ENCODE measurements at regions not wholly inside any gene's neighbourhood (a gene's known extent, or its start where the extent isn't known, plus 50 kb on each side); places are given as distances from the start of the nearest gene placed in this dataset.

DNA sequence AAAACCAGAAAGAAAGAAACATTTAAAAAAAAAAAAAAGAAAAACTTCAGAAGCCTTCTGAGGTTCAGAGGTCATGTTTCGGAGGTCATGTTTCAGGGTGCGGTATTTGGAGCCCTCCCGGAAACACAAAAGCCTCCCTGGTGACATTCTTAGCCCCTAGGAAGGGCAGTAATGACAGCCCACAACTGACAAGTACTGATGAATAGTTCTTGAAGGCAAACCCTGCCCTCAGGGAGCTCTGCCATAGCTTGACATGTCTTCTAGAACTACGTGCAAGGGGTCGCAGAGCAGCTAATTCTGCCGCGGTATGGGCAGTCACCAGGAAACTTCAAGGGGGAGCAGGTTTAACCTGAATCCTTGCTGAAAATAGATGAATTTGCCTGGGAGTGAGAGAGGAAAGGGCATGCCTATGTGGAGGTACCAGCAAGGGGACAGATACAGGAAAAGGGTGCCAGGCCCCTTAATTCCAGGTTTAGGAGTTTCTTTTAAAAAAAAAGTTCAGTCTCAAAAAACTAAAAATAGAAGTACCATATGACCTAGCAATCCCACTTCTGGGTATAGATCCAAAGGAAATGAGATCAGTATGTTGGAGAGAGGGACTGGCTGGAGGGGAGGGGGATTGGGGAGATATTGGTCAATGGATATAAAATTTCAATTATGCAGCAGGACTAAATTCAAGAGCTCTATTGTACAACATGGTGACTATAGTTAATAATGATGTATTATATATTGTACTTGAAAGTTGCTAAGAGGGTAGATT, 98.4 kb downstream of the C9orf152 start:
- DNase-seq (ENCODE audit: insufficient read length, low spot score) (no peak), FAIRE-seq (no peak)

DNA sequence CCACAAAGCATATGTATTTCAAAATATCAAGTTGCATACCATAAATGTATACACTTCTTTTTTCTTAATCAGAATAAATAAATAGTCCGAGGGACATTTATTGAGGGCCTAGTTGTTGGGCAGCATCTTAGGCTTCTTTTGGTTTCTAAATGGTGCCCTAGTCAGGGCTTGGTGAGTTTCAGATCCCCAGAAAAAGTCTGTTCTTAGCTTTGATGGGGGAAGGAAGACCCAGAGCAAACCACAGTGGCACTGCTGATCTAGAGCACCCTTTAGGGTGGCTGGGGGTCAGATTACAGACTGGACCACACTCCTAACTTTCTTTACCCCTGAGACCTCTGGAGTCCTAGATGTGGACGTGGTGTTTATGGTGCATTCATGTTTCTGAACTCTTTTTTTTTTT, 97.8 kb downstream of the C9orf152 start:
- FAIRE-seq (no peak), DNase-seq (ENCODE audit: insufficient read length, low spot score) (no peak)

DNA sequence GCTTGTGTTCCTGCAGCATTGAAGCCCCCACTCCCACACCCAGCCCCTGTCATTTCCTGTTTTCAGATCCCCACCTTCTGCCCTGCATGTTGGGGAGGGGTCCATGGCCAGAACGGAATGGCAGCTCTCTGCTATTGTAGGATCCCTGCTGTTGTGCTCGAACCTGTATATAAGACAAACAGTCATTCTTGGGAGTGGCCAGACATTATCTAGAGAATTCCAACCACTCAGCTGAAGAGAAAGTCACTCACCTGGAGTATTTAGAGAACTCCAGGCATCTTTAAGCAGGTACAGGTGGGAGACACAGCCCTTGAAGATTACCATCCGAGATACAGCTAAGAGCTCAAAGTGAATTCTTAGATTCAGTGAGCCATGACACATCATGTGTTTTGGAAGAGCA, 96.1 kb downstream of the C9orf152 start:
- FAIRE-seq (no peak), DNase-seq (ENCODE audit: insufficient read length, low spot score) (no peak)

DNA sequence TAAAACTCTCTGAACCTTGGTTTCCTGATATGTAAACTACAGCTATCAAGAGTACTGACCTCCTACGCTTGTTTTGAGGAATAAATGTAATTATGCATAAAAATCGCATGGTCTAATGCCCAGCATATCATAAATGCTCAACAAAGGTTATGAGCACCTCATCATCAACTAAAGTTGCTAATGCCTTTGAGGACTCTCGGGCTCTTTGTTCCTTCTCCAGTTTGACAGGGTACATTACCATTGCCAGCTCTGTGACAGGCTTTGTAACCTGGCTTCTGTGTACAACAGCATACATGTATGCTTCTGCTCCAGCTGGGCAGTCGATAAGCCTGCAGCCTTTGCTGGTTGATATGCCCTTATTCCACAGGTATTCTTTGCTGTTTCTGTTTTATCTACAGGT, 95.2 kb downstream of the C9orf152 start:
- no peak for DNase-seq (ENCODE audit: insufficient read length, low spot score)
- FAIRE-seq = no peak

- DNase-seq (ENCODE audit: insufficient read length, low spot score) (no peak), FAIRE-seq (no peak)
These were observed 93.7 kb downstream of the C9orf152 start for GRCh38 chr9:110114086-110114858.

DNA sequence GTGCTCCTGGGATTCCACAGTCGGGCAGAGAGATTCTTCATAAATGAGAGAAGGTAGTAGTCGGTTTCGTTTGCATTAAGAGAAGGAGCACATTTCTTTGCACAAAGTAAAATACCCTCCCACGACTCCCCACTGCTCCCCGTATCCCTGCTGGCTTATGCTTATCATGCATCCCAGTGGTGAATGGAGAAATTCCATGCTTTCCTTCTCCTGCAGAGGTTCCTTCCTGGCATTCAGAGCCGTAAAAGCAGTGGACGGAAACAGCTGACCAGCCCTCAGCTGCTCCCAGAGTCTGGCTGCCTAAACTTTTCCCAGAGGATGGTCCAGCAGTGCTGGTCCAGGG, 93.1 kb downstream of the C9orf152 start:
- DNase-seq (ENCODE audit: insufficient read length, low spot score) = no peak
- FAIRE-seq = peak; percentile 40

DNA sequence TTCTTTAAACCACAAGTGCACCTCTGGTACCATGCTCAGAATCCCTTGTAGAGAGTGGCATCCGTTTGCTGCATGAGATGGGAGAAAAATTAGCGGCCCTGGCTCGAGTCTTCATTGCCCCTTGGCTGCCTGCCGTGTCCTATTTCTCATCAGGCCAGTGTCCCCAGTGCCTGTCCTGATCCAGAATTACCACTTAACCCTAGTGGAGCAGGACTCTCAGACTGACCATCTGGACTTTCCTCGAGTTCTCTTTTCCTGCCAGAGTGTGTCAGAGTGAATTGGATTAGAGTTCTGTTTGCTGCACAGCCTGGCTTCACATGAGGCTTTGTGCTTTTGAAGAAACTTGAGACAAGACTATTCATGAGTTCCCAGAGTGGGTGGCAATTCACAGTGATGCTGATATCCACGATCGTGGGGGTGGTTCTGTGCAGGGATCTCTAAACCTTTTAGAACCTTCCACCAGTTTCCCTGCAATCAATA, 92.6 kb downstream of the C9orf152 start:
- FAIRE-seq (no peak), DNase-seq (ENCODE audit: insufficient read length, low spot score) (no peak)

DNA sequence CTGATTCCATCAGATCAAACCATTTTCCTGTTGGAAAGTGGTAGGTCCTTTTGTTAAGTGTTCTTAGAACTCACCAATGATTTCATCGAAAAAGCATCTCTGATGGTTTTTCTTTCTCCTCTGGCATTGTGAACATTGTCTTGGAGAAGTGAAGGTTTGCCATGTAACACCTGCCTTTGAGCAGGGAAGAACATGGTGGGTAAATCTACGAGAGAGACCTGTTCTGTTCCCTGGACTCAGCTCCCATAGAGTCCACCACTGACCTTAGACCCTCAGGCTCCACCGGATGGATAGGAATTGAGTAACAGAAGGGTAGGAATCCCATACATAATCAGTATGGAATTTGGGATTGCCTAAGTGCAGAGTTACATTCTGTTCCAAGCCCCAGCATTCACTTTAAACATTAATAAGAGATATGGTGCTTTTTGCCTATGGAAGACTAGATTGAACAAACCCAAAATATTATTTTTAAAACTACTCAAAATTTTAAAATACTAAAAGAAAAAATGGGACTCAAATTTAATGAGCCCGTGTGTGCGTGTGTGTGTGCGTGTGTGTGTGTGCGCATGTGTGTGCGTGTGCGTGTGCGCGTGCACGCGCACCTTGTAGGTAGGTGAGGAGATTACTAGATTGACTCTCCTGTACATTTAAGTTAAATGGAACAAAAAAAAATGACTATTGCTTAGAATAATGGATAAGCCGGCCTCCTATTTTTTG, 92.0 kb downstream of the C9orf152 start:
- DNase-seq (ENCODE audit: insufficient read length, low spot score) (peak; percentile 79), FAIRE-seq (peak; percentile 77)

- DNase-seq (ENCODE audit: insufficient read length, low spot score) (peak; percentile 81), FAIRE-seq (peak; percentile 40)
These were observed 91.4 kb downstream of the C9orf152 start for GRCh38 chr9:110116543-110116885.

DNA sequence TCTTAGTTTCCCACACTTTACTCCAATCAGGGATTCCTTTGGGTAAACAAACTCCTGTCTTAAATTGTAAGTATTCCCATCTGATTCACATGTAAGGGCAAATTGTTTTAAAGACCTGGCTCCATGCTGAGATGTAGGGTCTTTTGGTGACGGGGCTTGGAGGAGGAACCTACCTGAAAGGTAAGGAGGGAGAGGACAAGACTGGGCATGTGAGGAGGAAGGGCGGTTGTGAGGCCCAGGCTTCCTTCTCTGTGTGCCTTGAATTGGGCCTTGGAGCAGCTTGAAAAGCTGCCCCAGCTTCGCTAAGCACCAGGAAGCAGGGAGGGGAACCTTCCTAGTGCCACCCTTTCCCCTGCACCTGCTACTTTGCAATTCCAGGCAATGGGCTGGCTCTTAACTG, 86.8 kb downstream of the C9orf152 start:
- FAIRE-seq (no peak), DNase-seq (ENCODE audit: insufficient read length, low spot score) (no peak)

- DNase-seq (ENCODE audit: insufficient read length, low spot score) = no peak
- FAIRE-seq = no peak
These were observed 84.4 kb downstream of the C9orf152 start for GRCh38 chr9:110123341-110124095.

GRCh38 chr9:110124439-110124838, 83.5 kb downstream of the C9orf152 start:
- no peak for DNase-seq (ENCODE audit: insufficient read length, low spot score)
- FAIRE-seq = no peak

- FAIRE-seq = no peak
- no peak for DNase-seq (ENCODE audit: insufficient read length, low spot score)
These were observed 82.7 kb downstream of the C9orf152 start for GRCh38 chr9:110125207-110125751.

DNA sequence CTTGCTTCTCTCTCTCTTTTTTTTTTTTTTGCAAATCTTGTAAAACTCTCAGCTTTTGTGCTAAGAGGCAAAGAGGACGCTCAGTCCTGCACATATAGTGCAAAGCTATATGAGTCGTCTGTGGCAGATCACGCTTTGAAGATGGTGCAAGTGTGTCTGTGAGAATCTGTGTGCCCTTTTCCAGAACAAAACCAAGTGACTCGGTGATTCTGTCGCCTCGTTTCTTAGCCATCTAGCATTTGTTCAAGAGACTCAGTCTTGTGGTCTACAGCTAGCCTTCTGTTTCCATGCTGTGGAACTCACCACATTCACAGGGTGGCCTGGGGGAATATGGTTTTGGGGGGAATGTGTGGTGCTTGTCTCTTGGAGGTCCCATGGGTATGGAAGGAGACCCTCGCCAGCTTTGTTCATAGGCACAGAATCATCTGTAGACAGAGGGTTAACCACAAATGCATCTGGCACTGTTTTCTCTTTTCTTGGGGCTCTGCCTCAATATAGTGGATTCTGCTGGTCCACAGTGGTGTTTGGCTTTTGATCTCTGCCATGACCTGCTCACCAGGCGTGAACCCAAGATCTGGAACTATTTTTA, 82.1 kb downstream of the C9orf152 start:
- FAIRE-seq (no peak), DNase-seq (ENCODE audit: insufficient read length, low spot score) (no peak)

DNA sequence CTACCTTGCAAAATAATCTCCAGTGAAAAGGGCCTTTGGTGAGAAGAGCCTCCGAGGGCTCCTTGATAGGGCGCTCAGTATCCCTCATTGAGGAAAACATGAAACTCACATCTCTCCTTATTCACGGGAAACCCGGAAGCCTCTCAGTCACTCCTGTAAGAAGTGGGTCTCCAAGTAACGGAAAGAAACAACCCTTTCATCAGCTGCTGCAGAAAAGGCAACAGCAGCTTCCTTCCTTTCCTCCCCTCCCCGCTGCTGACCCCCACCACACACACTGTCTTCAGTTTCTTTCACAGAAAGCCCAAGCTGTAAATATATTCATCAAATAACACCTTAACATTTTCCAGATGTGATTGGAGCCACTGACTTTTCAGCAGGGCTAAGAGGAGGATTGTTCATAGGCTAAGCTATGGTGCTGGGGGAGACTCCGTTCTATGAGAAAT, 81.4 kb downstream of the C9orf152 start:
- FAIRE-seq (no peak), DNase-seq (ENCODE audit: insufficient read length, low spot score) (no peak)

GRCh38 chr9:110126986-110127864, 80.7 kb downstream of the C9orf152 start:
- DNase-seq (ENCODE audit: insufficient read length, low spot score) (peak; percentile 55), FAIRE-seq (no peak)

- FAIRE-seq = no peak
These were observed 79.2 kb downstream of the C9orf152 start for GRCh38 chr9:110128664-110129329.

DNA sequence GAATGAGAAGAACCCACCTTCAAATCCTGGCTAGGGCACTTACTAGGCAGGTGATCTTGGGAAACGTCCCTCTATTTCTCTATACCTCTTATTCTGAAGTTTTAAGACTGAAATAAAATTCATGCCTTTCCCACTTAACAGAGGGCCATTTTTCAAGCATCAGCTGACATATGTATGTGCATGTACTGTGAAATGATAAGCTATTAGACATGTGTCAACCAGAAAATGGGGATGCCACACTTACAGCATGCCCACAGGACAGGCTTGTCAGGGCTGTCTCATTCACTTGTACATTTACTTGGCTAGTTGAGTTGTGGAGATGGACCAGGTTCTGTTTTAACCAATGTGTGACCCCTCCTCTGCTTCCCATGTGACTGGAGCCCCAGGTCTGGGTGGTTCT, 78.5 kb downstream of the C9orf152 start:
- FAIRE-seq = no peak

More at GRCh38 chr9:110128664-110129329, 79.2 kb downstream of the C9orf152 start:
- no peak for DNase-seq (ENCODE audit: insufficient read length, low spot score)

DNA sequence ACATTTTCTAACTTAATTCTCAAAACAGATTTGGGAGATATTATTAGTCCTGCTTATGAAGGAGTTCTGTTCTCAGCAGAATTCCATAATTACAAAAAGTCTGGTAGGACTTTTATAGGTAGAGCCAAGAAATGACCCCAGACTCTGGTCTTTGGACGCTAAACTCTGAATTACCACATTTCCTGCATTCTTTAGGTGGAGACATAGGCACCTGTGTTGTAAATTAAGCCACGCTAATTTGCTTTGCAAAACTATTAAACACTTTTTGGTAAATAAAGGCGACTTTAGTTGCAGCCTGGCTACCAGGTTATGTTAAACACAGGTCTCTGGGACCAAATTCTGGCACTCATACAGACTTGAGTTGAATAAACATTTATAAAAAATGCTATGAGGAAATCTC, 77.7 kb downstream of the C9orf152 start:
- FAIRE-seq = no peak
- no peak for DNase-seq (ENCODE audit: insufficient read length, low spot score)

More for the DNA sequence above, 78.5 kb downstream of the C9orf152 start:
- DNase-seq (ENCODE audit: insufficient read length, low spot score) = no peak
